ENCODE measurements at regions not wholly inside any gene's neighbourhood (a gene's known extent, or its start where the extent isn't known, plus 50 kb on each side); places are given as distances from the start of the nearest gene placed in this dataset.

GRCh38 chr5:104283136-104283535 lies 720.5 kb upstream of the NUDT12 start:
- Histone ChIP-seq H3K27ac (ENCODE audit: insufficient read depth, low read length) (no peak overlapping the region), H3K4me3 (ENCODE audit: insufficient read depth, low read depth, low read length) (no peak overlapping the region), H4K20me1 (ENCODE audit: insufficient read depth, low read length) (no peaks in the 10 kb centered on the region), H3K56ac (ENCODE audit: extremely low read depth, insufficient read depth, low read length) (no peak overlapping the region), H3K9me1 (ENCODE audit: insufficient read depth, low read length) (no peaks in the 10 kb centered on the region), H2BK120ac (ENCODE audit: low read depth, low read length) (no peak overlapping the region), H3K36me3 (ENCODE audit: control insufficient read depth, insufficient read depth, low read length) (no peaks in the 10 kb centered on the region), H3K4ac (ENCODE audit: low read depth, low read length) (no peak overlapping the region), H3K4me2 (ENCODE audit: low read depth, low read length) (no peak overlapping the region), H4K5ac (ENCODE audit: low read depth, low read length) (no peak overlapping the region), H3K9ac (ENCODE audit: low read depth, low read length) (no peak overlapping the region), H3K79me1 (ENCODE audit: low read depth in 1 of 2, low read length in 2 of 2) (no peaks in the 10 kb centered on the region), H3K9me3 (ENCODE audit: control insufficient read depth, insufficient read depth, low read length) (no peaks in the 10 kb centered on the region), H4K91ac (ENCODE audit: insufficient read depth, low read depth, low read length) (no peak overlapping the region), H4K8ac (ENCODE audit: low read depth in 2 of 2, low read length in 2 of 2) (no peak overlapping the region), H3K23ac (ENCODE audit: low read depth, low read length) (no peak overlapping the region), H2BK20ac (ENCODE audit: low read depth, low read length) (no peak overlapping the region), H2AK9ac (replicated peaks; ENCODE audit: low read depth, low read length, poor library complexity) (no peak overlapping the region), H2AFZ (replicated peaks; ENCODE audit: low read length, poor library complexity) (no peak overlapping the region), H2BK5ac (ENCODE audit: low read depth, low read length, poor library complexity, severe bottlenecking) (no peak overlapping the region), H2BK15ac (ENCODE audit: low read depth, low read length) (no peak overlapping the region), H2AK5ac (ENCODE audit: low read depth, low read length) (no peak overlapping the region), H3K4me1 (ENCODE audit: control insufficient read depth, insufficient read depth, low read length) (no peaks in the 10 kb centered on the region), H3K14ac (replicated peaks; ENCODE audit: low read depth, low read length) (no peak overlapping the region), H3K27me3 (ENCODE audit: control insufficient read depth, insufficient read depth, low read length) (no peaks in the 10 kb centered on the region), H3K18ac (ENCODE audit: low read depth, low read length) (no peak overlapping the region)
- ChIA-PET POLR2A (ENCODE audit: unreplicated experiment) (no interaction called here), CTCF (interaction anchor here (0.9 to 1.2 kb wide), 2 partner anchors 9 to 11 kb away, joined by 3 read pairs; no protein-coding TSS in a partner anchor)
- ATAC-seq (ENCODE audit: low read depth) (no peak), DNase-seq (no peak)
- intact Hi-C loops (cut with micrococcal nuclease), result no loop called here
- no TSS peak for BruUV-seq (replicated peaks)
- in situ Hi-C loops (cut with MboI; ENCODE audit: low sequenced_read_pairs), result no loop called here
- no peak for TF ChIP-seq POLR2A (IDR thresholded peaks at IDR 0.05; ENCODE audit: low read depth, low read length)
- TF ChIP-seq CEBPB (IDR thresholded peaks at IDR 0.05; ENCODE audit: low read depth, low read length), result no peak
- TF ChIP-seq, protein P1, sequence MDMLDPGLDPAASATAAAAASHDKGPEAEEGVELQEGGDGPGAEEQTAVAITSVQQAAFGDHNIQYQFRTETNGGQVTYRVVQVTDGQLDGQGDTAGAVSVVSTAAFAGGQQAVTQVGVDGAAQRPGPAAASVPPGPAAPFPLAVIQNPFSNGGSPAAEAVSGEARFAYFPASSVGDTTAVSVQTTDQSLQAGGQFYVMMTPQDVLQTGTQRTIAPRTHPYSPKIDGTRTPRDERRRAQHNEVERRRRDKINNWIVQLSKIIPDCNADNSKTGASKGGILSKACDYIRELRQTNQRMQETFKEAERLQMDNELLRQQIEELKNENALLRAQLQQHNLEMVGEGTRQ (IDR thresholded peaks at IDR 0.05; ENCODE audit: low read depth, low read length), result no peak
- TF ChIP-seq ELK1 (IDR thresholded peaks at IDR 0.05; ENCODE audit: borderline replicate concordance, low read depth, low read length), result no peak
- no CpG with 5 or more reads among the region's 1 CpG for WGBS, 2 experiments (ENCODE audit: extremely low coverage in 2 of 2, insufficient read length in 1 of 2)
- dilution Hi-C loops (cut with HindIII; ENCODE audit: low sequenced_read_pairs, unreplicated experiment), result no loop called here

Measured in IMR-90 (cell line).